Stromal cell of bone marrow (primary cell): ENCODE measurements at regions not wholly inside any gene's neighbourhood (a gene's known extent, or its start where the extent isn't known, plus 50 kb on each side); places are given as distances from the start of the nearest gene placed in this dataset.

ENCODE experiments used
- DNase-seq: peaks from one replicate; pipeline ENCODE4 v3.0.0-alpha.2; 2012; ENCODE audit warnings: low read depth

DNA sequence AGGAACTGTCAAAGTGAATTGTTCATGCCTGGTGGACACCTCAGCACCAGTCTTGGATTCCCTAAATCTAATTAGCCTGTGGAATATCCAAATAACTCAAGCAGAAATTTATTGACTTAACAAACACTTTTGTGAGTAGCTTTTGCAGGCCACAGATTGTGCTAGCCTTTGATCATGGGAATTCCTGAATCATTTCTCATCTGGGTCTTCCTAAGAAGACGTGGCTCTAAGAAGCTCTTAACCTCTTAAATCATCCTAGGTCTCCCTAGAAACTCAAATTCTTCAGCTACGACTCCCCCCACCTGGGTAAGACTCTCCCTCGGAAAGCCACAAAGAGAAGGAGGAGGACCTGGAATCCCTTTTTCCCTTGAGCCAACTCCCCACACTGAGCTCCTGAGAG is 53.8 kb upstream of the PSEN2 start:
- no peak for DNase-seq

DNA sequence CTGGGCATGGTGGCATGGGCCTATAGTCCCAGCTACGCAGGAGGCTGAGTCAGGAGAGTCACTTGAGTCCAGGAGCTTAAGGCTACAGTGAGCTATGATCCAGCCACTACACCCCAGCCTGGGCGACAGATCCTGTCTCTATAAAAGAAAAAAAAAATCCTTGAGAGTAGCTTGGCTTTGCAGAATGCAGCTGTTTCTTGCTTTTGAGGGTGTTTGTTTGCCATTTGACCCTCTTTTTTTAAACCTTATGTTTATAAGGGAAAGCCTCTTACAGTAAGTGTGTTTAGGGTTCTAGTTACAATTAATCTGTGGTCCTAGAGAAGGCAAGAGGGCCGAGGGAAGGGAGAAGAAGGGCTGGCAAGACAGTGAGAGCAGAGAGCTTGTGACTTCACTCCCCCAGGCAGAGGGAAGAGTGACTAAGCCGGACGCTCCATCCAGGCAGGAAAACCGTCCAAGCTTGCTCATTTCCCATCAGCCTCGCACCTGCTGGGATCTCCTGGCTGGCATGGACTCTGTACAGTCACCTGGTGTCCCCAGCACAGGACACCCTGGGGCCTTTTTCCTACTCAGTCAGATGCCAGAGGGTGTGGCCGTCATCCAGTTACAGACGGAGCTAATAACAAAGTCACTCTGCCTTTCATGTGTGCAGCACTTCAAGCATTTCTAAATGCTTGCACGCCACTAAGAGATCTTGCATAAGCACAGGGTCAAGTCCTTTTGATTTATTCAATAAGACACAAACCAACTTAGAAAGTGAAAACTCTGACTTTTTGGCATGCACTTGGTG is 55.5 kb upstream of the PSEN2 start:
- peak; percentile 75 for DNase-seq

DNA sequence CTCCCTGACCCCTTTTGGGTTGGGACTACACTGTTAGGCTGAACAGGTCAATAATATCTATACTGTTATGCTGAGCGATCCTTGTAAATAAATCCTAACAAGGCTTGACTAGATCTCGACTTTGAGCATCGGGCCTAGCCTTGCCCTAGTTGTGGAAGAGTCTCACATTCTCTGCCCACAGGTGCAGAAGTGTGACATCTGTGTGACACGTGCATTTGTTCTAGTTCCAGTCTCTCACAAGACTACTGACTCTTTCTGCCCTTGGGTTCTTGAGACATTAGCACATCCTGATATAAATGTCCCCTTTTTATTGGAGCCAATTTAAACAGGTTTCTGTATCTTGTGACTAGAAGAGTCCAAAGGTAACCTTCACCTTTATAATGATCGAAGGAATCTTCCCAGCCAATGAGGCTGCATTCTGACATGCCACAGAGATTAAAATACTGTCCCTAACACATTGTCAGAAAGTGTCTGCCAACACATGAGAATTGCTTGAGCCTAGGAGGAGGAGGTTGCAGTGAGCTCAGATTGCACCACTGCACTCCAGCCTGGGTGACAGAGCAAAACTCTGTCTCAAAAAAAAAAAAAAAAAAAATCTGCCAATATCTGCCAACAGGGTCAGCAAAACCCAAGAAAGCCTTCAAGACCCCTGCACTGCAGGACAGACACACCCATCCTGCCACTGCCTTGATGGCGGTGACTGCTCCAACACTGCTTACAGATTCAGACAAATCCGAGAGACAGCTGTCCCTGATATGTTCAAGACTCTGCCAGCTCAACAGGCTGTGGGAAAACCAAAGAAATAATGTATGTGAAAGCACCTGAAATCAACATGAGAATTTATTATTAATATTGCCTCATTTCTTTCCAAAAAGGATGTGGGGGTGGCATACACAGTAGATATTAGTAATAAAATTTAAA is 56.5 kb upstream of the PSEN2 start:
- no peak for DNase-seq

GRCh38 chr1:226810681-226811080 is 59.7 kb upstream of the PSEN2 start:
- DNase-seq, result no peak

GRCh38 chr1:226809785-226810571 is 60.4 kb upstream of the PSEN2 start:
- DNase-seq, result peak; percentile 51

GRCh38 chr1:226808501-226808900 is 61.9 kb upstream of the PSEN2 start:
- DNase-seq, result no peak

GRCh38 chr1:226806988-226807387 is 63.4 kb upstream of the PSEN2 start:
- DNase-seq, result no peak

GRCh38 chr1:226804907-226805759 is 65.3 kb upstream of the PSEN2 start:
- no peak for DNase-seq

- DNase-seq, result no peak
Observed at GRCh38 chr1:226800763-226801380, 61.8 kb upstream of the ITPKB start.

DNA sequence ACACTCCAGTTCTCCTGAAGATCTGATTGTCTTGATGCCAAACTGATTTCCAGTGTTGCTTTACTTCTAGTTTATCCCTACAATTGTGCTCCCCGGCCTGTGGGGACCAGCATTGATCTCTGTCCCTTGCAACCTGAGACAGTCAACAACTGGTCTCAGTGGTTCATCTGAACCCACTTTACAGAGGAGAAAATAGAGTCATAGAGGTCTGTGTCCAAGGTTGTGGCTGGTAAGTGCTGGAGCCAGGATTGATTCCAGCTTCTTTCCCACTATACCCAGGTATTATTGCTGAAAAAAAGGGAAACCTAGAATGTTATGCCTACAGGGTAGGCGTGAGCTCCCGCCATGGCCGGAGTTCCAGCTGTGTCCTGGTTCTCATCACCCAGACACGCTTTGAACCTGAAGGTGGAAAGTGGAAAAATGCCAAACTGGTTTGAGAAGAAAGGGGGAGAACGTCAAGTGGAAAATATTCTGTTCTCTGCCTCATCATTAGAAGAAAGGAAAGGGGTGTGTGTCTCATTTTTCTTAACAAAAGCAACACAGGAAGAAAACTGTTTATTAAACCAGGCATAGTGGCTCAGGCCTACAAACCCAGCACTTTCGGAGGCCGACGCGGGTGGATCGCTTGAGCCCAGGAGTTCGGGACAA is 60.7 kb upstream of the ITPKB start:
- DNase-seq, result no peak

DNA sequence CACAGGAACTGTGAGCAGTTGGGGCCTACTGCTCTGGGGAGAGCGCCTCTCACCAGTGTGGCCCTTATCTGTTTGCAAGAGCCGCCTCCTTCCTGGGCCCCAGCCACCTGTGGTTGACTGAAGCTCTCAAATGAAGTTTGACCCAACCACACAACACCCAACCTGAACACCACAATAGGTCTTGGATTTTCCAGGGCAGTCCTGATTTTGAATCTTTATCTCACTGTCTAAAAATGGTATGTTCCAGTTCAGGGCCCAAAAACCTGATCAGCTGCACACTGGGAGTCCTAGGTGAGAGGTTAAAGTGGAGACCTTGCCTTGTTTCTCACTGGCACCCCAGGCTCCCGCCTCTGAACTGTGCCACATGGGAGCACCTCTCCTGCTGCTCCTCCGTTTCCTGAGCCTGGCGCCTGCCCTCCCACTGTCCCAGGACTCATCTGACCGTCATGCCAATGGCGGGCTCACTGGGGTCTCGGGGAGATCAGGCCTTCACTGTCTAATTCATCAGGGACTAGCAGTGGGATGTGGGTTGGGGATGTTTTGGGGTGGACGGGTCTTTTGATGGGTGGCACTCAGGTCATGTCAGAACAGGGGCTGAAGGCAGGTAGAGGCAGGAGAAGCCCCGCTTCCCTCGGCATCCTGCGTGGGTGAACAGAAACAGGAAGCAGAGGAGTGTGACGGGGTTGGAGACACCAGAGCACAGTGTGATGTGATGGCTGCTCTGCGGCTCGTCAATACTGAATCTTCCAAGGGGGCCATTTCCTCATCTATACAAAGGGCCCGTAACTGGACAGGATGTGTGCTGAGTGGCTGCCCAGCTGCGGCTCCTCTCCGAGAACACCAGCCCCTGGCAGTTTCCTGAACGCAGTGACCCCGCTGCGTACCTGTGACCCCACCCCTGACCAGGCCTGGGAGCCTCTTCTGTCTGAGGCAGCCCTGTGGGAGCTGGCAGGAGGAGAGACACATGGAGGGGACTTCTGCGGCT is 59.6 kb upstream of the ITPKB start:
- no peak for DNase-seq

DNA sequence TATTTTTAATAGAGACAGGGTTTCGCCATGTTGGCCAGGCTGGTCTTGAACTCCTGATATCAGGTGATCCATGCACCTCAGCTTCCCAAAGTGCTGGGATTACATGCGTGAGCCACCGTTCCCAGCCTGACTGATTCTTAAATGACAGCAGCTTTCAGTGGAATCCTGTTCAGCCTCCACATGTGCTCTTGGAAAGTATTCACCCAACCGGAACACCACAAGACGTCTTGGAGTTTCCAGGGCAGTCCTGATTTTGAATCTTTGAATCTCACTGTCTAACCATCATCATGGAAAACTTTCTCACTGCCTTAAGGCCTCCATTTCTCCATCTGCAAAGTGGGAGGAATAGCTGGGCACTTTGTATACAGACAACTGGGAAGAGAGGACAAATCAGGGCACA is 58.1 kb upstream of the ITPKB start:
- no peak for DNase-seq

DNA sequence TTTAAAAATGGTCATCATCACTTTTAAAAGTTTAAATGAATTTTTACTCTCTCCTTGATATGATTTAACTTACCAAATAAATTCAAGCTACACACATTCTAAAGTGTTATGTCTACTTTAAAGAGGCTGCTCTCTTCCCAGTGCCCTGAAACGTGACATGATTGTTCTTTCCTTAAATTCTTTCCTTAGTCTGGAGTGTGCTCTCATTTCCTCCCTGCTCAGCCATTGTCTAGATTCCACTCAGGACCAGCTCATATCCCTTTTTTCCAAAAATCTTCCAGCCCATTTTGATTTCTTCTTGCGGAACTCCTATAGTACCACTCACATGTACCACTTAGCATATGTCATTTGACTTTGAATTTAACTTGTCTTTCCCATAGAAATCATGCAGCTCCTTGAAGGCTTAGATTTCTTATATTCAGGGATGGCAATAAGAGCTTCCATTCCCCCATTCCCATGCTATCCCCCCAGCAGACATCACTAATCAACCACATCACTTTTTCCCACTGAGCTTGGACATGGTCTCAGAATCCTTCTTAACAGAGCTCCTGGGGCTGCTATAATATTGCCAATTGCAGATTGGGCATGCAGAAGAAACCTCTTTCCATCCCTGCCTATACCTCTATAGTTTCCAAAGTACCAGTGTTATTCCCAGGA is 54.7 kb upstream of the ITPKB start:
- DNase-seq, result no peak

- DNase-seq, result no peak
Observed at GRCh38 chr1:226792368-226792767, 53.3 kb upstream of the ITPKB start.

DNA sequence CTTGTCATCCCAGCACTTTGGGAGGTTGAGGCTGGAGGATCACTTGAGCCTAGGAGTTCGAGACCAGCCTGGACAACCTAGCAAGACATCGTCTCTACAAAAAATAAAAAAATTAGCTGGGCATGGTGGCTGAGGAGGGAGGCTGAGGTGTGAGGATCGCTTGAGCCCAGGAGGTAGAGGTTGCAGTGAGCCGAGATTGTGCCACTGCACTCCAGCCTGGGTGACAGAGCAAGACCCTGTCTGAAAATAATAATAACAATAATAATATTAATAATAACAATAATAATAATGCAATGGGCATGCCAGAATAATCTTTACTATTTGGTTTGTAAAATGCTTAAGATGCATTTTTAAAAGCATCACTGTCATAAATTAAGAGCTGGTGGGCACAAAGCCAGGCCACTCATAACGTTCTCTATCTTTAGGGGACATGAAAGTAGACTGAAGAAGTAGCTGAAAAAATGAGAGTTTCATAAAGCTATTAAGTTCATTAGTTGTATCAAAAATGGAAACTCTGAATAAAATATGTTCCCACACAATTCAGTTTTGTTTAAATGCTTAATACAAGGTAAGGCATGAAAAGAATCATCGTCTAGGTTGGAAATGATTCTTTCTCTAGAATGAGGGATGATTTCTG is 51.6 kb upstream of the ITPKB start:
- DNase-seq, result no peak

- no peak for DNase-seq
Observed at GRCh38 chr1:226788965-226789364, 49.9 kb upstream of the ITPKB start.
